ENCODE measurements at regions not wholly inside any gene's neighbourhood (a gene's known extent, or its start where the extent isn't known, plus 50 kb on each side); places are given as distances from the start of the nearest gene placed in this dataset.

- DNase-seq (ENCODE audit: low spot score) = no peak
These were observed 488.5 kb upstream of the MDFIC2 start for GRCh38 chr3:70800951-70801350.

GRCh38 chr3:70789878-70790277 lies 477.4 kb upstream of the MDFIC2 start:
- DNase-seq (ENCODE audit: low spot score) = no peak

- no peak for DNase-seq (ENCODE audit: low spot score)
These were observed 468.4 kb upstream of the MDFIC2 start for GRCh38 chr3:70780790-70781189.

GRCh38 chr3:70779296-70779695 lies 466.9 kb upstream of the MDFIC2 start:
- DNase-seq (ENCODE audit: low spot score) = no peak

GRCh38 chr3:70776081-70776480 lies 463.6 kb upstream of the MDFIC2 start:
- no peak for DNase-seq (ENCODE audit: low spot score)

GRCh38 chr3:70775257-70775656 lies 462.8 kb upstream of the MDFIC2 start:
- DNase-seq (ENCODE audit: low spot score) = no peak

GRCh38 chr3:70774641-70775040 lies 462.2 kb upstream of the MDFIC2 start:
- DNase-seq (ENCODE audit: low spot score) = no peak

- DNase-seq (ENCODE audit: low spot score) = no peak
These were observed 459.1 kb upstream of the MDFIC2 start for GRCh38 chr3:70771426-70772147.

GRCh38 chr3:70770650-70771049 lies 458.2 kb upstream of the MDFIC2 start:
- no peak for DNase-seq (ENCODE audit: low spot score)

- no peak for DNase-seq (ENCODE audit: low spot score)
These were observed 453.9 kb upstream of the MDFIC2 start for GRCh38 chr3:70766301-70766700.

- DNase-seq (ENCODE audit: low spot score) = no peak
These were observed 451.5 kb upstream of the MDFIC2 start for GRCh38 chr3:70763894-70764293.

- DNase-seq (ENCODE audit: low spot score) = no peak
These were observed 445.2 kb upstream of the MDFIC2 start for GRCh38 chr3:70757658-70758057.

GRCh38 chr3:70755526-70755925 lies 443.1 kb upstream of the MDFIC2 start:
- no peak for DNase-seq (ENCODE audit: low spot score)

GRCh38 chr3:70754314-70754713 lies 441.9 kb upstream of the MDFIC2 start:
- no peak for DNase-seq (ENCODE audit: low spot score)

GRCh38 chr3:70753572-70753971 lies 441.1 kb upstream of the MDFIC2 start:
- no peak for DNase-seq (ENCODE audit: low spot score)

GRCh38 chr3:70752051-70752450 lies 439.6 kb upstream of the MDFIC2 start:
- no peak for DNase-seq (ENCODE audit: low spot score)

- DNase-seq (ENCODE audit: low spot score) = no peak
These were observed 436.7 kb upstream of the MDFIC2 start for GRCh38 chr3:70749122-70749521.

GRCh38 chr3:70748593-70748992 lies 436.2 kb upstream of the MDFIC2 start:
- no peak for DNase-seq (ENCODE audit: low spot score)

GRCh38 chr3:70747847-70748246 lies 435.4 kb upstream of the MDFIC2 start:
- no peak for DNase-seq (ENCODE audit: low spot score)

- DNase-seq (ENCODE audit: low spot score) = no peak
These were observed 432.1 kb upstream of the MDFIC2 start for GRCh38 chr3:70744536-70744935.

GRCh38 chr3:70743754-70744153 lies 431.3 kb upstream of the MDFIC2 start:
- no peak for DNase-seq (ENCODE audit: low spot score)

GRCh38 chr3:70742081-70742480 lies 429.6 kb upstream of the MDFIC2 start:
- DNase-seq (ENCODE audit: low spot score) = no peak

GRCh38 chr3:70740872-70741271 lies 428.4 kb upstream of the MDFIC2 start:
- DNase-seq (ENCODE audit: low spot score) = no peak

- DNase-seq (ENCODE audit: low spot score) = no peak
These were observed 427.6 kb upstream of the MDFIC2 start for GRCh38 chr3:70740071-70740470.

GRCh38 chr3:70738291-70738681 lies 425.8 kb upstream of the MDFIC2 start:
- no peak for DNase-seq (ENCODE audit: low spot score)

Measured in HuH-7.5 (cell line).